GM18517 (cell line): ENCODE measurements at regions not wholly inside any gene's neighbourhood (a gene's known extent, or its start where the extent isn't known, plus 50 kb on each side); places are given as distances from the start of the nearest gene placed in this dataset.

ENCODE experiments used
- ATAC-seq: cut with Tn5 transposase; IDR thresholded peaks from one replicate; pipeline ENCODE4 v1.9.1; 2021; ENCODE audit warnings: mild to moderate bottlenecking, moderate library complexity; ENCODE audit not compliant: unreplicated experiment

GRCh38 chr16:59213952-59214351 is 479.8 kb upstream of the GOT2 start:
- ATAC-seq, result no peak

- ATAC-seq, result no peak
Measured at GRCh38 chr16:59212492-59213024, 478.4 kb upstream of the GOT2 start.

- ATAC-seq, result no peak
Measured at GRCh38 chr16:59210955-59211541, 476.9 kb upstream of the GOT2 start.

- no peak for ATAC-seq
Measured at GRCh38 chr16:59205403-59205802, 471.3 kb upstream of the GOT2 start.

GRCh38 chr16:59204589-59204988 is 470.5 kb upstream of the GOT2 start:
- ATAC-seq, result no peak

GRCh38 chr16:59202233-59202862 is 468.2 kb upstream of the GOT2 start:
- no peak for ATAC-seq

GRCh38 chr16:59201821-59202220 is 467.7 kb upstream of the GOT2 start:
- ATAC-seq, result no peak

GRCh38 chr16:59201160-59201559 is 467.0 kb upstream of the GOT2 start:
- ATAC-seq, result no peak

- ATAC-seq, result no peak
Measured at GRCh38 chr16:59198487-59198886, 464.4 kb upstream of the GOT2 start.

- ATAC-seq, result no peak
Measured at GRCh38 chr16:59195242-59195641, 461.1 kb upstream of the GOT2 start.

GRCh38 chr16:59193637-59194036 is 459.5 kb upstream of the GOT2 start:
- ATAC-seq, result no peak

- ATAC-seq, result no peak
Measured at GRCh38 chr16:59192551-59193199, 458.6 kb upstream of the GOT2 start.

- ATAC-seq, result no peak
Measured at GRCh38 chr16:59190731-59191130, 456.6 kb upstream of the GOT2 start.

GRCh38 chr16:59188029-59188428 is 453.9 kb upstream of the GOT2 start:
- no peak for ATAC-seq

- ATAC-seq, result no peak
Measured at GRCh38 chr16:59181821-59182420, 447.8 kb upstream of the GOT2 start.

- ATAC-seq, result no peak
Measured at GRCh38 chr16:59180083-59180476, 446.0 kb upstream of the GOT2 start.

- no peak for ATAC-seq
Measured at GRCh38 chr16:59179446-59180082, 445.4 kb upstream of the GOT2 start.

- no peak for ATAC-seq
Measured at GRCh38 chr16:59173408-59173831, 439.3 kb upstream of the GOT2 start.

- ATAC-seq, result no peak
Measured at GRCh38 chr16:59170099-59170712, 436.1 kb upstream of the GOT2 start.

GRCh38 chr16:59169168-59169567 is 435.1 kb upstream of the GOT2 start:
- ATAC-seq, result no peak
